KMS-11 (cell line): ENCODE measurements at regions not wholly inside any gene's neighbourhood (a gene's known extent, or its start where the extent isn't known, plus 50 kb on each side); places are given as distances from the start of the nearest gene placed in this dataset.

ENCODE experiments used
- H2AFZ ChIP-seq: fragments of 200-600 bp; sonication (generic); 2 replicates; pipeline ENCODE4 v1.6.1; 2016; ENCODE audit warnings: antibody characterized with exemption, mixed run types, low read depth
- H3K27ac ChIP-seq: fragments of 200-600 bp; sonication (generic); 2 replicates; pipeline ENCODE4 v1.6.1; 2016; ENCODE audit warnings: mild to moderate bottlenecking, mixed run types
- H3K27me3 ChIP-seq: fragments of 200-600 bp; sonication (generic); 2 replicates; pipeline ENCODE4 v1.6.1; 2017; ENCODE audit warnings: mild to moderate bottlenecking, low read depth, mixed run types, moderate library complexity; ENCODE audit not compliant: insufficient read depth
- H3K36me3 ChIP-seq: fragments of 200-600 bp; sonication (generic); 2 replicates; pipeline ENCODE4 v1.6.1; 2017; ENCODE audit warnings: mild to moderate bottlenecking, mixed run types; ENCODE audit not compliant: insufficient read depth
- H3K4me1 ChIP-seq: fragments of 200-600 bp; sonication (generic); 2 replicates; pipeline ENCODE4 v1.6.1; 2016; ENCODE audit warnings: mild to moderate bottlenecking, low read depth, mixed run types; ENCODE audit not compliant: poor library complexity, severe bottlenecking
- H3K4me2 ChIP-seq: fragments of 200-600 bp; sonication (generic); 2 replicates; pipeline ENCODE4 v1.7.0; 2016; ENCODE audit warnings: mild to moderate bottlenecking, mixed run types
- H3K4me3 ChIP-seq: fragments of 200-600 bp; sonication (generic); IDR thresholded peaks from 2 replicates; pipeline ENCODE4 v1.6.1; 2017; ENCODE audit warnings: low read depth, low read length, mixed read lengths; ENCODE audit not compliant: insufficient read depth
- H3K79me2 ChIP-seq: fragments of 200-600 bp; sonication (generic); 2 replicates; pipeline ENCODE4 v1.6.1; 2016; ENCODE audit warnings: low read depth, mixed run types; ENCODE audit not compliant: insufficient read depth
- H3K9ac ChIP-seq: fragments of 200-600 bp; sonication (generic); 2 replicates; pipeline ENCODE4 v1.6.1; 2016; ENCODE audit warnings: mild to moderate bottlenecking, mixed run types
- H4K20me1 ChIP-seq: fragments of 200-600 bp; sonication (generic); 2 replicates; pipeline ENCODE4 v1.6.1; 2016; ENCODE audit warnings: mild to moderate bottlenecking, mixed run types; ENCODE audit not compliant: insufficient read depth
- TF ChIP-seq, protein P1 (sequence below): fragments of 200-600 bp; sonication (generic); conservative IDR thresholded peaks from 2 replicates; pipeline ENCODE4 v1.6.1; 2017; ENCODE audit warnings: low read depth, mild to moderate bottlenecking, antibody characterized with exemption, low read length, moderate library complexity, mixed read lengths

GRCh38 chr4:159515314-159516025, 412.6 kb downstream of the RAPGEF2 start:
- Histone ChIP-seq H3K4me2 (no peak overlapping the region), H3K79me2 (no peaks in the 10 kb centered on the region), H4K20me1 (no peaks in the 10 kb centered on the region), H2AFZ (no peak overlapping the region), H3K4me1 (no peaks in the 10 kb centered on the region), H3K4me3 (no peak overlapping the region), H3K27me3 (no peaks in the 10 kb centered on the region), H3K27ac (no peak overlapping the region), H3K9ac (no peak overlapping the region), H3K36me3 (no peaks in the 10 kb centered on the region)
- TF ChIP-seq, protein P1, sequence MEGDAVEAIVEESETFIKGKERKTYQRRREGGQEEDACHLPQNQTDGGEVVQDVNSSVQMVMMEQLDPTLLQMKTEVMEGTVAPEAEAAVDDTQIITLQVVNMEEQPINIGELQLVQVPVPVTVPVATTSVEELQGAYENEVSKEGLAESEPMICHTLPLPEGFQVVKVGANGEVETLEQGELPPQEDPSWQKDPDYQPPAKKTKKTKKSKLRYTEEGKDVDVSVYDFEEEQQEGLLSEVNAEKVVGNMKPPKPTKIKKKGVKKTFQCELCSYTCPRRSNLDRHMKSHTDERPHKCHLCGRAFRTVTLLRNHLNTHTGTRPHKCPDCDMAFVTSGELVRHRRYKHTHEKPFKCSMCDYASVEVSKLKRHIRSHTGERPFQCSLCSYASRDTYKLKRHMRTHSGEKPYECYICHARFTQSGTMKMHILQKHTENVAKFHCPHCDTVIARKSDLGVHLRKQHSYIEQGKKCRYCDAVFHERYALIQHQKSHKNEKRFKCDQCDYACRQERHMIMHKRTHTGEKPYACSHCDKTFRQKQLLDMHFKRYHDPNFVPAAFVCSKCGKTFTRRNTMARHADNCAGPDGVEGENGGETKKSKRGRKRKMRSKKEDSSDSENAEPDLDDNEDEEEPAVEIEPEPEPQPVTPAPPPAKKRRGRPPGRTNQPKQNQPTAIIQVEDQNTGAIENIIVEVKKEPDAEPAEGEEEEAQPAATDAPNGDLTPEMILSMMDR = no peak

DNA sequence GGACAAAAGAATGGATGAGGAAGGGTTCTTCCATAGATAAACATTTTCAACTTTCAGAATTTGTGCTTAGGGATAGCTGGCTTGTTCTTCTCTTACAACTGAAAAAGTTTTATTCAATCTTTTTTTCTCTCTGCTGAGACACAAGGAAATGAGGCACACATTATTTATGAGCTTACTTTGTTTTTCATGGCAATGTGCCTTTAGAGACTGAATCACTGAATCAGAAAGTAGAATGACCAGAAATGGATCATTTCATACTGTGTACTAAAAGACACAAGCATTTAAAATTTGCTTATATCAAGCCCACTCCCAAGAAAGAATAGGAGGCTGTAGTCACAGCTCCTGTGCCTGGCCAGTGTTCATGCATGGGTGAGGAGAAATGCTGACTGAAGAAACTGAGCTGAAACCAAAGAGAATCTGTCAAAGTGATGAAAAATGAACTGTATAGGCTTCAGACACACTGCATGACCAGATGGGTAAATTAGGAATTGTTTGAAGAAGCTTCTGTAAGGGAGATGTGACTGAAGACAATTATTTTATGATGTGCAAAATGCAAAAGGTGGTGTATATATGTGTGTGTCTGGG, 413.8 kb downstream of the RAPGEF2 start:
- Histone ChIP-seq H3K79me2 (no peaks in the 10 kb centered on the region), H3K9ac (no peak overlapping the region), H3K27ac (no peak overlapping the region), H3K36me3 (no peaks in the 10 kb centered on the region), H3K27me3 (no peaks in the 10 kb centered on the region), H3K4me3 (no peak overlapping the region), H2AFZ (no peak overlapping the region), H3K4me2 (no peak overlapping the region), H3K4me1 (no peaks in the 10 kb centered on the region), H4K20me1 (no peaks in the 10 kb centered on the region)
- TF ChIP-seq, protein P1 = no peak

DNA sequence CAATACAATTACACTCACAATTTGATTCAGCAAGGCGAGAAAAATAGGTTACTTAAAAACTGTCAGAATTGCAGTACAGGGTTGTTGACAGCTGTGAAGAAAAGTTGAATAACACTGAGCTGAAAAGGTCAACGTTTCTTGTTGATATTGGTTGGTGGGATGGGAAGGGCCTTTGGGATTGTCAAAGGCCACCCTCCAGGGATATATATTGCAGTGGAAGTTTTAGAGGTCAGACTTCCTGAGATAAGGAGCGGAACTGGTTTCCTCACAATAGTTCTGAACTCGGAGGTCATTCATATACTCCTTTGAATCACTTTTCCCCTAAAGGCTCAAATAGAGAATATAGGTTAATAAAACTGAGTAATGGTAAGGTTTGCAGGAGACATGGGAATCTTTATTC, 417.2 kb downstream of the RAPGEF2 start:
- TF ChIP-seq, protein P1 = no peak
- Histone ChIP-seq H3K79me2 (no peaks in the 10 kb centered on the region), H3K4me3 (no peak overlapping the region), H3K27me3 (no peaks in the 10 kb centered on the region), H4K20me1 (no peaks in the 10 kb centered on the region), H3K36me3 (no peaks in the 10 kb centered on the region), H3K9ac (no peak overlapping the region), H3K4me2 (no peak overlapping the region), H3K27ac (no peak overlapping the region), H3K4me1 (no peaks in the 10 kb centered on the region), H2AFZ (no peak overlapping the region)

DNA sequence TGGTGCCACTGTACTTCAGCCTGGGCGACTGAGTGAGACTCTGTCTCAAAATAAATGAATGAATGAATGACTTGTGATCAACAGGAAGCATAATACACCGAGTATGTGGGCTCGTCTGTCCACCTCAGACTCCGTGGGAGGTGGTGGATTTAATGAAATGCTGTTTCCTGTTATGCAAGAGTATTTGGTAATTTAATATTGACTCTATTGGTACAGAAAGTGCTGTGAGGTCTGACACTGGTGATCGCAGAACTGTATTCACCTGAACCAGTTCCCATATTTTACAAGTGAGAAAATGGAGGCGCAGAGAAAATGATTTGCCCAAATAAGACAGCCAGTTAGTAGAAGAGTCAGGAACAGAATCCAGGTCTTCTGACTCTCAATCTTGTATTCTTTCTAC, 423.3 kb downstream of the RAPGEF2 start:
- TF ChIP-seq, protein P1 = no peak
- no peak overlapping the region for H3K9ac ChIP-seq
- no peak overlapping the region for H3K27ac ChIP-seq
- no peak overlapping the region for H3K4me3 ChIP-seq
- no peak overlapping the region for H3K4me2 ChIP-seq
- H2AFZ ChIP-seq = no peak overlapping the region
- H3K36me3 ChIP-seq = no peaks in the 10 kb centered on the region
- H3K79me2 ChIP-seq = no peaks in the 10 kb centered on the region
- no peaks in the 10 kb centered on the region for H4K20me1 ChIP-seq
- H3K4me1 ChIP-seq = no peaks in the 10 kb centered on the region
- H3K27me3 ChIP-seq = no peaks in the 10 kb centered on the region
